HS-27A (cell line): ENCODE measurements at regions not wholly inside any gene's neighbourhood (a gene's known extent, or its start where the extent isn't known, plus 50 kb on each side); places are given as distances from the start of the nearest gene placed in this dataset.
"Not testable (repeated sequence)": the region's sequence is repeated elsewhere in the genome, so short reads cannot be mapped to it uniquely, and the experiment has no call there.

Experiments
- DNase-seq: peaks from one replicate; pipeline ENCODE4 v3.0.0-alpha.2; 2012; ENCODE audit warnings: low read depth, missing footprints

DNA sequence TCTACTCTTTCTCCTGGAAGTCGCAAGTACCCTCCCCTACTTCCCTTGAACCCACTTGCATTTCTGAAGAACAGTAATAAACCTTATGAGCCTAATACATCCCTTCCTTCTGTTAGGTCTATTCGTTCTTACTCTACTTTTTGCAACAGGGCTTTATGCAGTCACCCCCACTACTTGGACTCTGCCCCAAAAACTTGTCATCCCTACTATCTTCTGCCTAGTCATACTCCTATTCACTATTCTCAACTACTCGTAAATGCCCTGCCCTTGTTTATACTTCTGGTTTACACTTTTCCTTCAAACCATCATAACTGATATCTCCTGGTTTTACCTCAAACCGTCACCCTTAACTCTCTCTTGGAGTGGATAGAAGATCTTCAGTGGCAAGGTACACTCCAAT, 55.2 kb upstream of the SLIT2 start:
- DNase-seq: no peak

DNA sequence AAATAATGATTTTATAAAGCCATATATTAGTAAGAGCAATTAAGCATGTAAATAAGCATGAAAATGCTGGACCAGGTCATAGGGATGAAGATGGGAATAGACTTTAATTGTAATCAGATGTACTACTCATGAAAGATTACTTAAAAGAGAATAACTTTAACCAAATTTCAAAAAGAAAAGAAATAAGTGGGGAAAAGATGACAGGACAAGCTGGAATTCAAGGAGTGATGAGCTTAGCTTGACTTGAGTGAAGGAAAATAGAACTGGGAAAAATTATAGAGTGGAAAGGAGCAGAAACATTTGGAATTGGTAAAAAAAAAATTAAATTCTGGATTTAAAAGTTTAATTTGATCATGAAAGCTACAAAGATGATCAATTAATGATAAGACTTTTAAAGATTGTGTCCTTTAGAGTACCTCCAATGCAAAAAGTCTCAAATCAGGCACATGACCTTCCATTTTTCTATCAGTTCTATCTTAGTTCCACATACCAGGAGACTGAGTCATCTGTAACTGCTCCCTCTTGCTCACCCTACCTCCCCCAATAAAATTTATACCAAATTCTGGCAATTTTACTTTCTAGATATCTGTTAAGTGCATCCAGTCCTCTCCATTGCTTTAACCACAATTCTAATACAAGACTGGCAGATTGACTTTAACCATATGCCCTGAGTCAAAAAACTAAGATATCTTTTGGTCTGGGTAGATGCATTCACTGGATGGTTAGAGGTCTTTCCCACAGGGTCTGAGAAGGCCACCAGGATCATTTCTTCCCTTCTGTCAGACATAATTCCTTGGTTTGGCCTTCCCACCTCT, 56.4 kb upstream of the SLIT2 start:
- DNase-seq: peak; percentile 83

DNA sequence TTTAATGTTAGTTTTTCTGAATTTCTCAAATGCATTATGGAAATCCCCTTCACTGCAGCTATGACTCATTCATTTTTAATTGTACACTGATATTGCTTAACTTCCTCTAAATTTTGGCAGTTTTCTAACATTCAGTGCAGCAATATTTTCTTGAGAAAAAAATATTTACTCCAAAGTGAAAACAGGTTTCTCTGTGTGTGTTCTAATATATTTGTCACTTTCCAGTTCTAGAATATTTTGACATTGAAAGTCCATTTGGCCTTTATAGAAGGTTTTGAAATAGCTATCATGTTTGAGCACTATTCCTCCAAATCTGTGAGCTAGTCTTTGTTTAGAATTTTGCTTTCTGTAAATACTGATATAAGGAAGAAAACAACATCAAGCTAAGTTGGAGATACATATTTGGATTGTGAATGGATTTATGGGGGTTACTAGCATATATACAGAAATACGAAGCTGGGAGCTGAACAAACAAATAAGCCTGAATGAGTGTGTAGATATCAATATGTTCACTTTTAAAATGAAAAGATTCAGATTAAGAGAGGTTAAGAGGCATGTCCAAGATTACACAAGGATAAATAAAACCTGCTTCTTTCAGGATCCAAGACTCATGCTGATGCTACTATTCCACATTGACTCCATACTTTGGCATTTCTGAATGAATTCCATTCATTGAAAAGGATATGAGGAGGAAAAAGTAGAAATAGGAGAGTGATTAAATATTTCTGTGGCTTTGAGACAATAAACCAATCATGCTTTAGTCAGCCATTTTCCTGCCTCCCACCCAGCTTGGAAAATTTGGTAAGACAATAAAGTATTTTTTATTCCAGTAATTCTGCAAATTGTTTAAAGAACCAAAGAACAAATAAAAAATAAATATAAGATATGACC, 57.3 kb upstream of the SLIT2 start:
- peak; percentile 78 for DNase-seq

DNA sequence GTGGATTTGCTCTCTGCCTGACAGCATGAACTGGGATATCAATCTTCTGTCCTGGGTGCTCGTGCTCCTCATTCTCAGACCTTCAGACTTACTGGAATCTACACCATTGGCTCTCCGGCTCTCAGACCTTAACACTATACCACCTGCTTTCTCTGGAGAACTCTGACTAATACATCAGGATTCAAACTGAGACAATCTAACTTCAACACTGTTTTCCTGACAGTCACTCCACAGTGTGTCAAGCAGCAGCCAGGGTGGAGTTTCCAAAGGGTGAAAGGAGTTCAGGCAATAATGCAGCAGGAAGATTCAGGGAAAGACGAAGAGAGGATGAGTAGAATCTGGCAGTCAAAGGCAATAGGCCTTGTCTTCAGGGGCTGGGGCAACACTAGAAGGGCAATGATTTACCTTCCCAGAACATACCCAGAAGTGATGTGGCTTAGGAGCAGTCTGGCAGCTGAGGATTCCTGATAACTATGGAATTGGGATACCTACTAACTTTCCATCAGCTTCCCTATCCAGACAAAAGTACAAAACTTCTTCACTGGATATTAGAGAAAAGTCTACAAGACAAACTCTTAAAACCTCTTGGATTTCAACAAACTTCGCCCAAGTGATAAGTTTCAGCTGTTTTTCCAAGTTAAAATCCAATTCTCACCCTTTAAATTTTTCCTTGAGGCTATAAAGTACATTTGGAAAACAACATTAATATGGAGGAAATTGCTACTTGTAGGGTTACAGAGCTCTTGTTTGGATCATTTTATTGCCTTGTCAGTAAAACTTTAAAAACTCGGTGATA, 58.4 kb upstream of the SLIT2 start:
- no peak for DNase-seq

- no peak for DNase-seq
Measured at GRCh38 chr4:20192736-20193135, 59.0 kb upstream of the SLIT2 start.

GRCh38 chr4:20185103-20185502, 66.6 kb upstream of the SLIT2 start:
- no peak for DNase-seq

GRCh38 chr4:20183131-20183530, 68.6 kb upstream of the SLIT2 start:
- DNase-seq: not testable (repeated sequence)

GRCh38 chr4:20181926-20182325, 69.8 kb upstream of the SLIT2 start:
- no peak for DNase-seq

- no peak for DNase-seq
Measured at GRCh38 chr4:20180509-20180908, 71.2 kb upstream of the SLIT2 start.

DNA sequence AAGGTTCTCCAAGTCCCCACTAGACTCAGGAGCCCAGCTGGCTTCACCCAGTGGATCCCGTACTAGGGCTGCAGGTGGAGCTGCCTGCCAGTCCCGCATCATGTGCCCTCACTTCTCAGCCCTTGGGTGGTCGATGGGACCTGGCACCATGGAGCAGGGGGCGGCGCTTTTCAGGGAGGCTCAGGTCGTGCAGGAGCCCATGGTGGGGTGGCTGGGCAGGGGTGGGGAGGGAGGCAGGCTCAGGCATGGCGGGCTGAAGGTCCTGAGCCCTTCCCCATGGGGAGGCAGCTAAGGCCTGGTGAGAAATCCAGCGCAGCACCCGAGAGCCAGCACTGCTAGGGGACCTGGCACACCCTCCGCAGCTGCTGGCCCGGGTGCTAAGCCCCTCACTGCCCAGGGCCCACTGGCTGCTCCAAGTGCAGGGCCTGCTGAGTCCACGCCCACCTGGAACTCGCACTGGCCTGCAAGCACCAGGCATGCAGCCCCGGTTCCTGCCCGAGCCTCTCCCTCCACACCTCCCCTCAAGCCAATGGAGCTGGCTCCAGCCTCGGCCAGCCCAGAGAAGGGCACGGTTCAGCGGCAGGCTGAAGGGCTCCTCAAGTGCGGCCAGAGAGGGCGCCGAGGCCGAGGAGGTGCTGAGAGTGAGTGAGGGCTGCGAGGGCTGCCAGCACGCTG, 72.7 kb upstream of the SLIT2 start:
- no peak for DNase-seq

GRCh38 chr4:20176881-20177280, 74.8 kb upstream of the SLIT2 start:
- DNase-seq: no peak

GRCh38 chr4:20172070-20172760, 79.5 kb upstream of the SLIT2 start:
- DNase-seq: no peak

DNA sequence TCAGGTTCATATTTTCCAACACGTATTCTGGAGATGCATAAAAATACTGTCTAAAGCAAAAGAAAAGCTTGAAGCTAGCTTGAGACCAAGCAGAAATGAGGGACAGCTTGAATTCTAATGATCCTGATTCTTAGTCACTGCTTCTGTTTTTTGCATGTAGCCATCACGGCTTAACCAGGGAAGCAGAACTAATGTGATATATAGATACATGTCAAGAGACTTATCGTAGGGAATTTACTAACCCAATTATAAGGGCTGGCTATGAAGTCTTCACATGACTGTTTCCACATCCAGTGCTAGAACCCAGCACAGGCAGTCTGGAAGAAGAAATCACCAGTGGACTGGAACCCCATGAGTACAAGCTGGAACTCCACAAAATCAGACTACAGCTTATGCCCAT, 85.2 kb upstream of the SLIT2 start:
- DNase-seq: no peak

DNA sequence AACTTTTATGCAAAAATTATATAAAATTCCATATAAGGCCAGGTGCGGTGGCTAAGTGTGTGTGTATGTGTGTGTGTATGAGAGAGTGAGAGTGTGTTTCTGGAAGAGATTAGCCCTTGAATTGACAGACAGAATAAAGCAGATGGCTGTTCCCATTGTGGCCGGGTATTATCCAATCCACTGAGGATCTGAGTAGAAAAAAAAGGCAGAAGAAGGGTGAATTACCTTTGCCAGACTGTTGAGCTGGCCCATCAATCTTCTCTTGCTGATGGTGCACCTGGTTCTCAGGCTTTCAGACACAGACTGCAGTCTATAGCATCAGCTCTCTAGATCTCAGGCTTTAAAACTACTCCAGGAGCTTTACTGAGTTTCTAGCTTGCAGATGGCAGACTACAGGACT, 92.2 kb upstream of the SLIT2 start:
- DNase-seq: no peak

- no peak for DNase-seq
Measured at GRCh38 chr4:20158195-20158594, 93.5 kb upstream of the SLIT2 start.

GRCh38 chr4:20151436-20151835, 100.3 kb upstream of the SLIT2 start:
- DNase-seq: no peak

- DNase-seq: not testable (repeated sequence)
Measured at GRCh38 chr4:20149143-20149542, 102.6 kb upstream of the SLIT2 start.

- no peak for DNase-seq
Measured at GRCh38 chr4:20137176-20137575, 114.5 kb upstream of the SLIT2 start.

DNA sequence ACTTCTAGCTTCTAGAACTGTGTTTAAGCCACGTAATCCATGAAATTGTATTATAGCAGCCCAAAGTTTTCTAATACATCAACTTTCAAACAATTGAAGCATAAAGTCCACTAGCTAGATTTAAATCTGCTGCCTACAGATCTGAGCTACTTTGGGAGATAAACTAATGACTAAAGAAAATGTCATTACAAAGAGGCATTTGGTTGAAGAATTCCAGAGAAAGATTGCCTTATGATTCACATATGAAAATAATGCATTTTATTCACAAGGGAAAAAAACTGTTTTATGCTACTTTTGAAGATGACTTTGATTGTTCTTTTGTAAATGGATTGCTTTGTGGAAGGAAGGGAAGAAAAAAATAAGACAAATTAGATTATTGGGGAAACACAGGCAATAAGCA, 124.1 kb upstream of the SLIT2 start:
- DNase-seq: no peak

DNA sequence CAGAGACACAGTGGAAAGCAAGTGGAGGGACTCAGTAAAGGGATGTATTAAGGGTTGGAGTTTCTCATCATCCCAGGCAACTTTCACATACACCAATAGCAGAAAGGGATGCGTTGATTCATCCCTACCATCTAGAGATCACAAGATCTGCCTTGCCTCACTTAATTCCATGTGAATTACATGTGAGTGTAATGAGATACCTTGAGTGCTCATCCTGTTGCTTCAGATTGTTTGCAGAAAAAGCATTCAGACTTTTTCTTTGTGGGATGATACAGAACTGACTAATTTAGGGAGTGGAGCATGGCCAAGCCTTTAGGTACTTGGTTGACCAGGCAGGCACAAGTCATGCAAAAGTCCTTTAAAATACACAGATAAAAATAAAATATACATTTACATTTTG, 124.8 kb upstream of the SLIT2 start:
- DNase-seq: no peak

- DNase-seq: no peak
Measured at GRCh38 chr4:20124317-20125026, 127.2 kb upstream of the SLIT2 start.
